ENCODE measurements at regions not wholly inside any gene's neighbourhood (a gene's known extent, or its start where the extent isn't known, plus 50 kb on each side); places are given as distances from the start of the nearest gene placed in this dataset.
A peak's percentile ranks its signal among the peaks of the same experiment; 100 is the strongest.

DNA sequence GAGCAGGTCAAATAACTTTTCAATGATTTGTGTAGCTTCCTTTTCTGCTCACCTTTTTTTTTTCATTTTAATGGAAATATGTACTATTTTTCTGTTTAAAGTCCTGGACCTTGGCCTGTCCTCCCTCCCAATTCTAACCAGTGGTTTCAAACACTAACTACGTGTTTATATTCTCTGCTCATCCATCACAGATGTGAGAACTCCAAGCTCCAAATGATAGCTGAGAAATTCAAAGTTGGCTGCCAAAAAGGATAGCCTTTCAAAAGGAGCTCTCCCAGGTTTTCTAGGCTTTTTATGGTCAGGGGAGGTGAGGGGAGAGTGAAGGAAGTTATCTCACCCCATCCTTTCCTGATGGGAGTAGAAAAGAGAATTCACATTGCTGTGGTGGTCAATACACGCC is 486.0 kb upstream of the TBX3 start:
- no peak for DNase-seq

DNA sequence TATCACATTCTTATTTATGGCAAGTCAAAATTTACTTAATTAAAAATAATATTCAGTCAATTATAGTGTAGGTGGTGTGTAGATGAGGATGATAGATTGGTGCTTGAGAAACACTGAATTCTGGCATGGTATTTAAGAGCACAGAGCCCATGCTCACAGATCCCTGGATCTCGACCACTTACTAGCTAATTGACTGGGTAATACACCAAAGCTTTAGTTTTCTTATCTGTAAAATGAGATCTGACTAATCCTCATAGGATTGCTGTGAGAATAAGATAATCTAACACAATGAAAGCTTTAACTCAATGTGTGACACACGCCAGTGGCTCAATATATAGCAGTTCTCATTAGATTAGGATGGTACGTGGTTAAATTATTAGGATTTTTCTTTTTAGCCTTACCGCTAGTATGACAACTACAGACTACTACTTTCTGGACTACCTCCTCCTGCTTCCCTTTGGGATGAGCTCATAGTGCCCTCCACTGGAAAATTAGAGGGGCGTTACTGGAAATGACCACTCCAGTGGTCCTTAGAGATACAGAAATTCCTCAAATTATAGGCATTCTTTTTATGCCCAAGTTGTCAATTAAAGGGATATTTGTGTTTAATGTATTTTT is 482.8 kb upstream of the TBX3 start:
- DNase-seq, result no peak

DNA sequence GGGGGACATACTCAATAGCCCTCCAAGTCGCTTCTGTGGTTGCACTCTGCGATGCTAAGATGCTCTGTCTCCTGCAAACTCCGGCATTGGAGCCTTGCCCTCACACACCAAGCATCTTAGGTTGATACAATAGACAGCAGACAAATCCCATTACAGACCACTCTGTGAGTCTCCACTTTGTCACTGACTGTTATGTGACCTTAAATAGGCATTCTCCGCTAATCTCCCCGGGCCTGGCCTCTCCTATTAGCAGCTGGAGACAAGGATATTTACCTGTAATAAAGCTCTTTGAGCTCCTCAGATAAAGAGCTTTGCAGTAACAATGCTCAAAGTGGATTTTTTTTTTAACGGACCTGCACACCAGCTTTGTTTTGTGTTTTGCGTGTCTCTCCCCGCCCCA is 479.7 kb upstream of the TBX3 start:
- no peak for DNase-seq

DNA sequence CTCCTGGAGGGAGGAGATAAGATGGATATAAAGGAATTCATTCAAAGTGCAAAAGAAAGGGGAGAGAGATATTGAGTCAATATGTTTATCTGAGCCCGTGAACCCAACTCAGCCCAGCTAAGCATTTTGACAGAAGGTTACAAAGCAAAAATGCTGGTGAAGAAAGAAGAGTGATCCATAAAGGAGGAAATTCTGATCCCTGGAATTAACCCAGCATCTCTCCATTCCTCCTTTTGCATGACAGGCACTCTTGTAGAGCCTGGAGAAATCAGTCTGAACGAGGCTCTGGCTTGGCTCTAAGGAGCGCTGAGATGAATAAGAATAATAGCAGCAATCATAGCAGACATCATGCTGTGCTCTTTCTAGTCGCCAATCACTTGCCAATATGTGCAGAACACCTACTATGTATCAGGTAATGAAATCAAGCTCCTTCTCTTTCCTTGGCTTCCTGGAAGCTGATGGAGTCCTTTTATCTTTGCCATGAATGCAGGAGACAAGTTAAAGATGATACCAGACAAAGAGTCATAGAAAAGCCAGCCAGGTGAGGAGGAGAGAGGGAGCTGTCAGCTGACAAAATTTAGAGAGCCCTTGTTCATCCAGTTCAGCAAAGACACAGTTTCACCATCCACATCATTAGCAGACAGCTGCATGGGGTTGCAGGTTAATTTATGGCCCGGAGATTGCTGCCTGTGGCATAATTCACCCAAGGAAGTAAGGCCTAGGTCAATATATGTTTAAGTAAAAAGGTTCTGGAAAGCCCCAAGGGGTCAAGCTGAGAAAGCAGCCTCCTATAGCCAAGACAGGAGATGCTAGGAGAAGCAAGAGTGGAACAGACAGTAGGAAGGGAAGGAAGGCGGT is 476.5 kb upstream of the TBX3 start:
- DNase-seq, result no peak

DNA sequence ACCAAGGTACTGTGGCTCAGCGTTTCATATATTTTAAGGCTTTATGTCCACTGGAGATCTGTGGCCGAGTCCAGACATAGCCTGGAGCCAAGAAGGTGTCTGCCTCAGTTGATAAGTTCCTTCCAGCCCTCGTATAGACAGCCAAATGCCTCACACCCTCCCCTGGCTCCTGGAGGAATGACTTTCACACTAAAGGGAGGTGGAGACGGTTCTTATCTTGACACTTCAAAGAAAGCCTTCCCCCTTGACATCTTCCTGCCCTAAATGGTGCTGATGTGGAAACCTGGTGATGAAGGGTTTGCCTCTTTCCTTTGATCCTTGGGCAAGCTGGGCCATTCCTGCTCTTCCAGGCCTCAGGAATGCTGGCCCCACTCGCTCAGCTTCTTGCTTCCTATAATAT is 474.8 kb upstream of the TBX3 start:
- DNase-seq, result no peak

DNA sequence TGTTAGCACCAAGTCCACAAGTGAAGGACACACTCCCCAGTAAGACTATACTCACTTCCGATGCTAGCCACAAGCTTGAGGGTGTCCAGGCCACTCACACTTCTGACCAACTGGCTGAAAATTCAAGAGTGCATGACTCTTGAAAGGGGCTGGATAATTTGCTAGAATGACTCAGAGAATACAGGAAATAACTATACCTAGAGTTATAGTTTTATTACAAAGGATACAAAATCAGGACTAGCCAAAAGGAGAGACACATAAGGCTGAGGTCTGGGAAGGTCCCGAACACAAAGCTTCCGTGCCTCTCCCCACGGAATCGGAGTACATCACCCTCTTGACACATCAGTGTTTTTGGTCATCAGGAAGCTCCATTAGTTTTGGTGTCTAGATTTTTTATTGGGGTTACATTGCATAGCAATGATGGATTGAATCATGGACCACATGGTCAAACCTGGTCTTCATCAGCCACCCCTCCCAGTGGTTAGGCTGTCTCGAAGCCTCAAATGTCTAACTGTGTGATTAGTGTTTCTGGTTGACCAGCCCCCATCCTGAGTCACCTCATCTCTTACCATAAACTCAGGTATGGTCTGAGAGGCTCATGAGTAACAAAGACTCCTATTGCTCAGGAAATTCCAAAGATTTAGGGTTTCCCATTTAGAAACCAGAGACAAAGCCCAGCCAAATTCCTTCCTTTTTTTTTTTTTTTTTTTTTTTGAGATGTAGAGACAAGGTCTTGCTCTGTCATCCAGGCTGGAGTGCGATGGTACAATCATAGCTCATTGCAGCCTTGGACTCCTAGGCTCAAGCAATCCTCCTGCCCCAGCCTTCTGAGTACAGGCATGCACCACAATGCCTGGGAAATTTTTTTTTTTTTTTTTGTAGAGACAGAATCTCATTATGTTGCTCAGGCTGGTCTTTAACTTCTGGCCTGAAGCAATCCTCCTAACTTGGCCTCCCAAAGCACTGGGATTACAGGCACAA is 472.0 kb upstream of the TBX3 start:
- no peak for DNase-seq

DNA sequence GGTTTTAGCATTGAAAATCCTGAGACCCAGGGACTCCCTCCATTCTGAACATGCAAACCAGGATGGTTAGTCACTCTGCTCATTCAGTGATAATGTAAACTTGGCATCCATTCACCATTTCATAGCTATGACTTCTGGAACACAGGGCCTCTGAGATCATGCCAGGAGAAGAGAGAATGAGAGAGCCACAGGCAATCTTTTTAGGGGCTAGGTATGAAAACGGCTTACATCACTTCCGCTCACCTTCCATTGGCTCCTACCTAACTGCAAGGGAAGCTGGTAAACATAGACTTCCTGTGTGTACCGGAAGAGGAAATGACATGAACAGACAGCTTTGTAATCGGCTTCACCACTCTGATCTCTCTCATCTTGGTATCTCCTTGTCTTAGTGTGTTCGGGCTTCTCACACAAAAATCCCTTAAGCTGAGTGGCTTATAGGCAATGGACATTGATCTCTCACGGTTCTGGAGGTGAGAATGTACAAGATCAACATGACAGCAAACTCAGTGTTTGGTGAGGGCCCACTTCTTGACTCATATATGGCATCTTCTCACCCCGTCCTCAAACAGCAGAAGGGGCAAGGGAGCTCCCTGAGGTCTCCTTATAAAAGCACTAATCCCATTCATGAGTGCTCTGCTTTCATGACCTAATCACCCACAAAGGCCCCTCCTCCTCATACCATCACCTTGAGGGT is 465.9 kb upstream of the TBX3 start:
- DNase-seq, result no peak

DNA sequence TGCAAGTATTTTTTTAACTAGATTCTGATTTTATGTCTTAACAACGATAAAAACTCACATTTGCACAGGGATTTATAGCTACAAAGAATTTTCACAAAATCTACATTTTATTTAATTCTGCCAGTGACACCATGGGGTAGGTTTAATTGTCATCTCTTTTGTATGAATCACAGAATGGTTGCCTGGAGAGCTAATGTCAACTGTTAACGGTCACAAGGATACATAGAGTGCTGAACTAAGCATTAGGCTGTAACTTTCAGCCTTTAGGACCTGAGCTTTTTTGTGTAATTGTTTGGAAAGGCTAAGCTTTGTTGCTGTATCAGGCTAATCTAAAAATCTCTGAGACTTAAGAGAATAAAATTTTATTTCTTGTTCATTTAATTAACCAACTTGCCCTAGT is 465.3 kb upstream of the TBX3 start:
- no peak for DNase-seq

DNA sequence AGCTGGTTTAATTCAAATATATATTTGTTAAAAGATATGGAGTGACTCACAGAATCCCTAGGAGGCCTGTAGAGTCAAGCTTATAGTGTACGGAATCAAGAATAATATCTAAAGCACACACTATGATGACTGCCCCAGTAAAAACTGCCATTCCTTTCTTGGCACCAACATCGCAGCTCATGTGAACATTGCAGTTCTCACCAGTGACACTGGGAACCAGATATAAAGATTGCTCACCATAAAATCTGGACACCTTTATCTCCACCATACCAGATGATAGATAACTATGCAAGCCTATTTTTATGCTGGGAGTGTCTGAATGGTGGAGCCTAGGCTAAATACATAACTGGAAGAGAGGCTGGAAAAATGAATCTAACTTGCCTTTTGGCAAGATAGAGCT is 463.9 kb upstream of the TBX3 start:
- no peak for DNase-seq

DNA sequence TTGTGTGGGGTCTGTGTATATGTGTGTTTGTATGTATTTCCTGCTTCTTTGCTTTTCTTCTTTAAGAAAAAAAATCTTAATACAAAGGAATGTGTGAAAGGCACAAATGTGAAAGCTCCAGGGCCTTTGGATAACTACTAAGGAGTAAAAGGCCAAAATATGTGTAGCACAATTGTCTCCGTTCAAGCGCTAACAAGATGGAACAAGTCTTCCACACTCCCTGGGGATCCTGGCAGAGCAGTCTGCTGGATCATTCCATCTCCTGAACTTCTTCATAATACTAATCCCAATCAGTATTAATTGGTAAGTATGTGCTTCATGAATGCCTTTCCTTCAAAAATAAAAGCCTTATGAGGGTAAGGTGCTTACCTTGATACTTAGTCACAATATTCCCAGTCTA is 462.5 kb upstream of the TBX3 start:
- no peak for DNase-seq

DNA sequence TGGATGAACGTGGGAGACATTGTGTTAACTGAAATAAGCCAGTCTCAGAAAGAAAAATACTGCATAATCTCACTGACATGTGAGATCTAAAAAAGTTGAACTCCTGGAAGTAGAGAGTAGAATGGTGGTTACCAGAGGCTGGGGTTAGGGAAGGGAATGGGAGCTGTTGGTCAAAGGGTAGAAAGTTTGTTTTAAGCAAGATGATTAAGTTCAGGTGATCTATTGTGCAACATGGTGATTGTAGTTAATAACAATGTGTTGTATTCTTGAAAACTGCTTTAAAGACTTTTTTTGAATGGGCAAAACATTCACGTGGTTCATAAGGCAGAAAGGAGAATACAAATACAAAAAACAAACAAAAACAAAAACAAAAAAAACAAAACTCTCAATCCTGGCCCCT is 460.4 kb upstream of the TBX3 start:
- no peak for DNase-seq

DNA sequence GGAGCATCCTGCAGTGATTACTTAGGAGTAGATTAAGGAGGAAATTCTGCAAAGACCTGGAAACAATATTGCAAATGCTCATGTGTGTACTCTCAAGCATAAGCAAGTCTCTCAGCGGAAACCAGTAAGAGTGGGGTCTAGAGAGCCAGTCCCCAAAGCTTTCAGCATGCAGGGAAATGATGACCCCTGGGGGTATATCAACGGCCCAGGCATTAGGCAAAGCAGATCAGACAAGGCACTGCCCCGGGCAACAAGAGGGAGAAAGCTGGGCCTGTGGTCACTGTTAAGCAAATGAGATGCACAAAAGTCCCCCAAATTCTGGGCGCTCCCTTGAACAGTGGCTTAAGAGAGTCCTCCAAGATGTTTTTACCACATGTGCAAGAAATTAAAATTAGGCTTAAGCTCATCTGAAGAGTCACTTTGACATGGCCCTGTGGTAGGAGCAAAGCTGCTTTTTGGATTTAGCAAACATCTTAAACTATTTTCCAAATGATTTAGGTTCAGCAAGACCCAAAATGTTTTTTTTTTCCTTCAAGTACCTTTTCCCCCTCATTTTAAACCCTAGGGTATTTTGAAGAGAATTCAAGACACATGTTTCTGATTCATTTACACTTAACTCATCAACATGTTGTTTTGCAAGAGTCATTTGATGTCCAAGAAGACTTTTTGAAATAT is 457.1 kb upstream of the TBX3 start:
- DNase-seq, result no peak

DNA sequence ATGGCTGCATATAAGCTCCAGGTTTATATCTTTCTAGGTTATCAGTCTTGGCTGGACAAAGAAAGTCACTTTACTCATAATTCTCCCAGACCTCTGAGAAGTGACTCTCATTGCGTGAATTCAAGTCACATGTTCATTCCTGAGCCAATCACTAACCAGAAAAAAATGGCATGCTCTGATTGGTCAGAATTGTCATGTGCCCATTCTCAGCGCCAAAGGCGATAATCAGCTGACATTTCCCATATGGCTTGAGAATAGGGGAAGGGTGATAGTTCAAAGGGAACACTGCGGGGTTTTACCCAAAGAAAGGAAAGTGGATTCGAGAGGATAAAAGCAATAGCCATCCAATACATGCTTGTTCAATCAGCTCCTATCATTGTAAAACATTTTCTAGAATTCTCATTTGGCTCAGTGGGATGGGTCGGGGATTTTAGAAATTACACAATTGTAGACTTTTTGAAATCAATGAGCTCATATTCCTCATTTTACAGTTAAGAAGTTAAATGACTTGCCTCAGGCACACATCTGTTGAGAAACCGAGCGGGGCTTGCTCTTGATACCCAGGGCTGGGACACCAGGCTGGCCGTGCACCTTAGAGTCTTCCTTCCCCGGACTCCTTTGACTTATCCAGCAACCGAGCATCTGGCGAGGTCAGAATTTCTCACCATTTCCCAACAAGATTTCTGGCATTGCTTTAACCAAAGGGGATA is 454.0 kb upstream of the TBX3 start:
- DNase-seq, result no peak

DNA sequence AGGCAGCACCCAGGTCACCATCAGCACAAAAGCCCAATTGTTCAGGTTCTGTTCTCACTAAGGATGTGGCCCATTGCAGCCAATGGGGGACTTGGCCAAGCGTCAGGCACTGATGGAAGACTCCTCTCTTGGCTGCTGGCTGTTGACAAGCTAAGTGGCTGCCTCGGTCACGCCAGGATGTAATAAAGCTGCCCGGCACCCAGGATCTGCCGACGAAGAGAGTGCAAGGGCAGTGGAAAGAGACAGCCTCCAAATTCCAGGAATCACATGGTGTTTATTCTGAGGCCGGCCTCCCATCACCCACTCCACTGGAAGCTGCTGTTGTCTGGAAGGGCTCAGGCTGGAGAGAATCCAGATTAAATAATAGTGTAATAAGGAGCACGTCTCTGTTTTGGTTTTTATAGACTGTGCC is 451.8 kb upstream of the TBX3 start:
- DNase-seq, result peak; percentile 11

DNA sequence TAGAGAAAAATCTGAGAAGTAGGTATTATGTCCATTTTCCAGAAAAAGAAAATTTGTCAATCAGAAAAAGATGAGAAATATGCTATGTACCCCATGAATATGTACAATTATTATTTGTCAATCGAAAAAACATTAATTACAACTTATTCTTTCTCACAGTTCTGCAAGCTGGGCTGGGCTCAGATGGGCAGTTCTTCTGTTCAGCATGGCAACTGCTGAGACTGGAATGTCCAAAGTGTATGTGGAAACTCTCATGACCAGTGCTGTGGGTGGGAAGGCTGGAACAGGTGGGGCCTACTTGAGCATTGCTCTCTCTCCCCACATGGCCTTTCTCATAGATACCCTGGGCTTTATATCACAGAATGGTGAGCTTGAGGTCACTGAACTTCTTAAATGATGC is 450.3 kb upstream of the TBX3 start:
- DNase-seq, result no peak

DNA sequence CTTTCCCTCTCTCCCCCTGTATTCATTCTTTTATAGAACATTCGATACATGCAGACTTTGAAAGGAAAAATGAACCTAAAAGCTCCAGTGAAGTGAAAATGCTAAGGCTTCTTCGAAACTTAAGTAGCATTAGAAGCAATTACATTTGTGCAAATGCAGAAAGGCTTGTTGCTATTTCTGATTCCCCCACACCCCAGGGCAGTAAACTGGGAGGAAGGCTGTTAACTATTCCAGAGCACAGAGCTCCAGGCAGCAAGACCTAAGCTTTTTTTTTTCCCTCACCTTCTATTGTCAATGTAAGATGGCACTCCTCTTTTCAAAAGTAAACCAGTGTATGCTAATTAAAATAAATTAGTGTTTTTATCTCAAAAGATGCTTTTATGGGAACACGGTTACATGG is 448.9 kb upstream of the TBX3 start:
- no peak for DNase-seq

DNA sequence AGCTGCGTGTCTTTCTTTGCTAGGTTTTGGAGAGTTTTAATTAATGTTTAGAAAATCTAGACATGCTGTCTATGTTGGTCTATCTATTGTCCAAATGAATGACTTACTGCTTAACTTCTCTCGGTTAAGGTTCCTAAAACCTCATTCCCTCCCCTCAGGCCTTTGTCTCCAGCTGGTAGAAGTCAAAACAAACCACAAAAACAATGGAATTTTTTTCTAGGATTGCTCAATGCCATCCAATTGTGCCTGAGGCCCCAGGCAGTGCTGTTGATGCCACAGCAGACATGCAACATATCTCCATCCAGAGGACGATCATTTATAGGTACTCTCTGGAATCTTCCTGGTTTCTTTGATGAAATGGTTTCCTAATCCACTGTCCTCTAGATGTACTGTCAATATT is 448.2 kb upstream of the TBX3 start:
- no peak for DNase-seq

DNA sequence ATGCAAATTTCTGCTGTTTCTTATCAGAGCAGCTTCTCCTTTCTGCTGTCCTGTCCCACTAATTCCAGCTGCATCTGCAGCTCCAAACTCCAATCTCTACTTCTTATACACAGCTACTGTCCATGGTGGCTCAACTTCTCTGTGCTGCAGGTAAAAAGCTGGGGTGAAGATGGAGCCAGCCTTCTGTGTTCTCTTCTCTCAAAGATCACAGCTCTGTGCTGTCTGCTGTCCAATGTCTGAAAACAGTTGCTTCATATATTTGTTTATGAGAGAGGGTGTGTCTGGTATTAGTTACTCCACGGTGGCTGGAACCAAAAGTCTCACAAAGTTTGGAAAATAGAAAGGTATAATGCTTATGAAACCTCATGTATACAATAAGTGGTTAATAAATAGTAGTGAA is 445.8 kb upstream of the TBX3 start:
- no peak for DNase-seq

DNA sequence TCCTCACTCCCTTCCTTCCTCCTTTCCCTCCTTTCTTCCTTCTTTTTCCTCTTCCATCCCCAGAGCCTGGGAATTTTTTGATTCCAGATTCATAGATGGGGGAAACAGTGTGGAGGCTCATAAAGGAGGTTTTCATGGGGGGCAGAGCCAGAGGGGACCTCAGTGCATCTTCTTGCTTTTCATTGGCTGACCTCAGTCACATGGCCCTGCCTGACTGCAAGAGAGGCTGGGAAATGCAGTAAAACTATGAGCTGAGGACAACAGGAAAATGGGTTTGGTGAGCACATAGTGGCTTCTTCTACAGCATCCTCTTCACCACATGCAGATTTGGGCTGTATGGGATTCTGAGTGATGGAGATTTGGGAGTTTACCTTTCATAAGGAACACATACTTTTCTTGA is 437.1 kb upstream of the TBX3 start:
- no peak for DNase-seq

DNA sequence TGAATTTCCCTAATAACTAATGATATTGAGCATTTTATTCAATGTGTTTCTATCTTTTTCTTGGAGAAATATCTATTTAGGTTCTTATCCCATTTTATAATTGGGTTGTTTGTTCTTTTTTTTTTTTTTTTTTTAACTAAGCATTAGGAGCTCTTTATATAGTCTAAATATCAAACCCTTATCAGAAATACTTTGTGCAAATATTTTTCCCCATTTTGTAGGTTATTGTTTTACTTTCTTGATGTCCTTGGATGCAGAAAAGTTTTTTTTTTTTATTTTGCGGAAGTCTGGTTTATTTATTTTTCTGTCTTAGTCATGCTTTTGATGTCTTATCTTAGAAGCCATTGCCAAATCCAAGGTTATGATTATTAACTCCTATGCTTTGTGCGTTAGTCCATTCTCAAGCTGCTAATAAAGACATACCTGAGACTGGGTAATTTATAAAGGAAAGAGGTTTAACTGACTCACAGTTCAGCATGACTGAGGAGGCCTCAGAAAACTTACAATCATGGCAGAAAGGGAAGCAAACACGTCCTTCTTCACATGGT is 434.3 kb upstream of the TBX3 start:
- no peak for DNase-seq

DNA sequence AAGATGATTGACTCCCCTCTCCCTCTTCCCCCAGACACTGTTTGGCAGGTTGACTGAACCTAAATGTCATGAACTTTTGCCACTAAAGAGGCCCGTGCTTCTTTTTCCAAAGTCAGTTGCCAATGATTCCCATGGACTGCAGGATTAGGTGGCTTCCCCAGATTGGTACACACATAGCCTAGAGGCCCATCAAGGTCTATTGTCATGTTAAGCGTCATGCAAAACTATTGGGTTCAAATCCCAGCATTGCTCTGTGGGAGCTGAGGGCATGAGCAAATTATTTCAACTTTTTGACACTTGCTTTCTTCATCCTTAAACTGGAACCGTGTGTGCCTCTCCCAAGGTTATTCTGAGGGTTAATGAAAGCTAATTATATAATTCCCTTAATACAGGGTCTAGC is 430.2 kb upstream of the TBX3 start:
- no peak for DNase-seq
